CD4-positive, alpha-beta T cell treated with Interleukin-4 for 4 hours (primary cell): ENCODE measurements at regions not wholly inside any gene's neighbourhood (a gene's known extent, or its start where the extent isn't known, plus 50 kb on each side); places are given as distances from the start of the nearest gene placed in this dataset.

Experiments used
- DNase-seq: peaks from one replicate; pipeline ENCODE4 v3.0.0-alpha.2; 2020

GRCh38 chr13:73997964-73998363, 136.2 kb downstream of the KLF12 start:
- DNase-seq, result no peak

GRCh38 chr13:73996569-73996968, 137.6 kb downstream of the KLF12 start:
- no peak for DNase-seq

- no peak for DNase-seq
Measured at GRCh38 chr13:73995736-73996135, 138.5 kb downstream of the KLF12 start.

- DNase-seq, result no peak
Measured at GRCh38 chr13:73993661-73994060, 140.5 kb downstream of the KLF12 start.

GRCh38 chr13:73991884-73992283, 142.3 kb downstream of the KLF12 start:
- no peak for DNase-seq

GRCh38 chr13:73991384-73991783, 142.8 kb downstream of the KLF12 start:
- no peak for DNase-seq

GRCh38 chr13:73989244-73989843, 144.9 kb downstream of the KLF12 start:
- no peak for DNase-seq

- DNase-seq, result no peak
Measured at GRCh38 chr13:73988461-73988860, 145.7 kb downstream of the KLF12 start.

- DNase-seq, result no peak
Measured at GRCh38 chr13:73987618-73988017, 146.6 kb downstream of the KLF12 start.

- DNase-seq, result peak; percentile 35
Measured at GRCh38 chr13:73985783-73986182, 148.4 kb downstream of the KLF12 start.

- peak; percentile 83 for DNase-seq
Measured at GRCh38 chr13:73984949-73985691, 149.1 kb downstream of the KLF12 start.

GRCh38 chr13:73984201-73984600, 150.0 kb downstream of the KLF12 start:
- no peak for DNase-seq

GRCh38 chr13:73983109-73983508, 151.1 kb downstream of the KLF12 start:
- DNase-seq, result no peak

GRCh38 chr13:73981595-73981994, 152.6 kb downstream of the KLF12 start:
- no peak for DNase-seq

GRCh38 chr13:73975767-73976166, 158.4 kb downstream of the KLF12 start:
- no peak for DNase-seq

GRCh38 chr13:73974051-73974450, 160.2 kb downstream of the KLF12 start:
- no peak for DNase-seq

- DNase-seq, result no peak
Measured at GRCh38 chr13:73973156-73973555, 161.0 kb downstream of the KLF12 start.

- DNase-seq, result no peak
Measured at GRCh38 chr13:73972545-73972944, 161.7 kb downstream of the KLF12 start.

- DNase-seq, result no peak
Measured at GRCh38 chr13:73971481-73971880, 162.7 kb downstream of the KLF12 start.

GRCh38 chr13:73970421-73971055, 163.7 kb downstream of the KLF12 start:
- no peak for DNase-seq

GRCh38 chr13:73967397-73968165, 166.6 kb downstream of the KLF12 start:
- no peak for DNase-seq

GRCh38 chr13:73966331-73966730, 167.9 kb downstream of the KLF12 start:
- no peak for DNase-seq

- no peak for DNase-seq
Measured at GRCh38 chr13:73962284-73962683, 171.9 kb downstream of the KLF12 start.

- no peak for DNase-seq
Measured at GRCh38 chr13:73961181-73961580, 173.0 kb downstream of the KLF12 start.
